H1 (cell line): ENCODE measurements at regions not wholly inside any gene's neighbourhood (a gene's known extent, or its start where the extent isn't known, plus 50 kb on each side); places are given as distances from the start of the nearest gene placed in this dataset.

Experiments used
- CTCF ChIA-PET: fragments of 300-600 bp; sonication (Branson Sonifier 250); formaldehyde crosslinking; loops from one replicate; lab custom pipeline; 2021; ENCODE audit not compliant: partially characterized antibody; lab: Charles Lee
- POLR2A ChIA-PET: fragments of 300-600 bp; sonication (Branson Sonifier 250); formaldehyde crosslinking; loops from one replicate; lab custom pipeline; 2021; ENCODE audit warnings: inconsistent platforms; ENCODE audit not compliant: partially characterized antibody; lab: Charles Lee
- DNase-seq, 2 experiments: peaks; one replicate each; pipeline versions ENCODE4 v3.0.0 to v3.0.0-alpha.2; 2010 to 2022; ENCODE audit warnings: low spot score in 2 of 2, low read depth in 1 of 2, mixed read lengths in 1 of 2
- FAIRE-seq: peaks from 2 replicates; lab custom pipeline; 2011; peaks lifted over from hg19 to GRCh38; lab: Jason Lieb, UNC
- H2AFZ ChIP-seq: 2 replicates; pipeline ENCODE4 v1.8.1; 2012; ENCODE audit warnings: low read length, inconsistent platforms
- H2AK5ac ChIP-seq: 2 replicates; pipeline ENCODE4 v1.6.1; 2013; ENCODE audit warnings: low read depth, low read length
- H2BK120ac ChIP-seq: replicated peaks from 2 replicates; pipeline ENCODE3; 2013; ENCODE audit warnings: low read depth, low read length, inconsistent platforms
- H2BK12ac ChIP-seq: 2 replicates; pipeline ENCODE4 v1.6.1; 2013; ENCODE audit warnings: low read depth, low read length
- H2BK15ac ChIP-seq: 2 replicates; pipeline ENCODE4 v1.6.1; 2013; ENCODE audit warnings: low read length
- H2BK20ac ChIP-seq: 2 replicates; pipeline ENCODE4 v1.6.1; 2013; ENCODE audit warnings: low read length
- H2BK5ac ChIP-seq: 2 replicates; pipeline ENCODE4 v1.6.1; 2013; ENCODE audit warnings: low read depth, low read length
- H3K14ac ChIP-seq: 2 replicates; pipeline ENCODE4 v1.6.1; 2013; ENCODE audit warnings: inconsistent platforms; ENCODE audit not compliant: insufficient read length
- H3K18ac ChIP-seq: 2 replicates; pipeline ENCODE4 v1.6.1; 2013; ENCODE audit warnings: low read length; ENCODE audit errors: extremely low read depth
- H3K23ac ChIP-seq: 2 replicates; pipeline ENCODE4 v1.6.1; 2013; ENCODE audit warnings: inconsistent platforms; ENCODE audit not compliant: insufficient read length
- H3K23me2 ChIP-seq: 2 replicates; pipeline ENCODE4 v1.6.1; 2013; ENCODE audit warnings: low read depth, low read length
- H3K27ac ChIP-seq: 2 replicates; pipeline ENCODE4 v1.6.1; 2011; ENCODE audit warnings: low read depth, low read length, inconsistent platforms
- H3K27me3 ChIP-seq, 4 experiments: replicated peaks in 1 of 4; 1 replicate in 1 of 4; 2 replicates in 3 of 4; pipeline versions ENCODE4 v1.6.1 to v1.8.1; 2011 to 2013; ENCODE audit warnings: low read length in 3 of 4, mild to moderate bottlenecking in 3 of 4, inconsistent platforms in 2 of 4, mixed read lengths in 2 of 4, moderate library complexity in 1 of 4; ENCODE audit not compliant: control insufficient read depth in 3 of 4, insufficient read depth in 3 of 4; ENCODE audit errors: extremely low read depth in 1 of 4
- H3K36me3 ChIP-seq, 4 experiments: 2 replicates each; pipeline versions ENCODE4 v1.6.1 to v1.8.1; 2011 to 2013; ENCODE audit warnings: mild to moderate bottlenecking in 4 of 4, low read length in 3 of 4, moderate library complexity in 2 of 4, control low read depth in 1 of 4, inconsistent platforms in 1 of 4; ENCODE audit not compliant: insufficient read depth in 4 of 4, control insufficient read depth in 2 of 4
- H3K4ac ChIP-seq: replicated peaks from 2 replicates; pipeline ENCODE3; 2013; ENCODE audit warnings: low read length, low read depth, mixed read lengths, inconsistent platforms; ENCODE audit not compliant: insufficient read length
- H3K4me1 ChIP-seq, 4 experiments: replicated peaks in 1 of 4; 1 replicate in 1 of 4; 2 replicates in 3 of 4; pipeline versions ENCODE4 v1.6.1 to v1.8.1; 2011 to 2013; ENCODE audit warnings: low read length in 3 of 4, inconsistent platforms in 2 of 4, mixed read lengths in 1 of 4; ENCODE audit not compliant: insufficient read depth in 4 of 4, control insufficient read depth in 3 of 4
- H3K4me2 ChIP-seq, 2 experiments: 2 replicates each; pipeline versions ENCODE4 v1.6.1 to v1.8.1; 2011 to 2013; ENCODE audit warnings: low read depth in 2 of 2, low read length in 2 of 2, control low read depth in 1 of 2, inconsistent platforms in 1 of 2, mild to moderate bottlenecking in 1 of 2; ENCODE audit not compliant: insufficient read depth in 1 of 2
- H3K4me3 ChIP-seq, 4 experiments: fragments of 200-600, 300-600 bp in 1 of 4; sonication (generic), shearing (Covaris generic), sonication (Bioruptor Twin) in 1 of 4; 2 replicates each; pipeline versions ENCODE4 v1.5.1 to v1.8.1; 2011 to 2016; ENCODE audit warnings: low read length in 4 of 4, low read depth in 3 of 4, control low read depth in 2 of 4, inconsistent platforms in 2 of 4, mild to moderate bottlenecking in 2 of 4, mixed read lengths in 1 of 4, moderate library complexity in 1 of 4; ENCODE audit not compliant: insufficient read depth in 2 of 4; ENCODE audit errors: extremely low read depth in 1 of 4
- H3K56ac ChIP-seq: replicated peaks from 2 replicates; pipeline ENCODE3; 2013; ENCODE audit warnings: low read depth, mild to moderate bottlenecking, mixed read lengths, low read length, inconsistent platforms; ENCODE audit not compliant: insufficient read length
- H3K79me1 ChIP-seq: 2 replicates; pipeline ENCODE4 v1.6.1; 2013; ENCODE audit warnings: low read depth, low read length, control low read depth
- H3K79me2 ChIP-seq, 2 experiments: 2 replicates each; pipeline versions ENCODE4 v1.6.1 to v1.8.1; 2012 to 2013; ENCODE audit warnings: low read length in 2 of 2, mild to moderate bottlenecking in 2 of 2, inconsistent platforms in 1 of 2; ENCODE audit not compliant: insufficient read depth in 2 of 2, control insufficient read depth in 1 of 2
- H3K9ac ChIP-seq, 4 experiments: replicated peaks in 1 of 4; 1 replicate in 1 of 4; 2 replicates in 3 of 4; pipeline versions ENCODE4 v1.6.1 to v1.8.1; 2011 to 2013; ENCODE audit warnings: low read depth in 3 of 4, low read length in 3 of 4, control low read depth in 2 of 4, mild to moderate bottlenecking in 2 of 4, moderate library complexity in 2 of 4, inconsistent platforms in 1 of 4; ENCODE audit errors: extremely low read depth in 1 of 4
- H3K9me3 ChIP-seq, 2 experiments: 2 replicates each; pipeline versions ENCODE4 v1.6.1 to v1.8.1; 2012 to 2013; ENCODE audit warnings: mild to moderate bottlenecking in 2 of 2, moderate library complexity in 2 of 2, control low read depth in 1 of 2, inconsistent platforms in 1 of 2, low read depth in 1 of 2, low read length in 1 of 2, mixed read lengths in 1 of 2; ENCODE audit not compliant: insufficient read depth in 2 of 2
- H4K20me1 ChIP-seq, 2 experiments: replicated peaks in 1 of 2; 2 replicates each; pipeline versions ENCODE3 to v1.8.1; 2011 to 2013; ENCODE audit warnings: inconsistent platforms in 2 of 2, low read length in 2 of 2, mild to moderate bottlenecking in 1 of 2; ENCODE audit not compliant: insufficient read depth in 2 of 2, control insufficient read depth in 1 of 2
- H4K5ac ChIP-seq: 2 replicates; pipeline ENCODE4 v1.6.1; 2013; ENCODE audit warnings: low read length, low read depth, mixed read lengths, inconsistent platforms; ENCODE audit not compliant: insufficient read length
- H4K8ac ChIP-seq: 2 replicates; pipeline ENCODE4 v1.8.0; 2013; ENCODE audit warnings: mild to moderate bottlenecking, moderate library complexity, low read length, inconsistent platforms; ENCODE audit not compliant: insufficient read depth; ENCODE audit errors: extremely low read depth
- H4K91ac ChIP-seq: replicated peaks from 2 replicates; pipeline ENCODE3; 2013; ENCODE audit warnings: low read length, mixed read lengths, inconsistent platforms; ENCODE audit not compliant: insufficient read length
- ASH2L ChIP-seq: fragments of 200-600, 300-600 bp; sonication (generic); IDR thresholded peaks from one replicate; pipeline ENCODE4 v1.7.1; 2017; ENCODE audit warnings: low read length
- BCL11A ChIP-seq, 2 experiments: IDR thresholded peaks; one replicate each; pipeline ENCODE4 v1.6.1; 2011; ENCODE audit warnings: low read depth in 2 of 2, low read length in 2 of 2, mild to moderate bottlenecking in 2 of 2
- CBX5 ChIP-seq: fragments of 300-800, 300-1000 bp; sonication (generic); IDR thresholded peaks from 2 replicates; pipeline ENCODE4 v1.7.1; 2016; ENCODE audit warnings: antibody characterized with exemption, low read length, low read depth
- CBX8 ChIP-seq: fragments of 300-800, 300-1000 bp; sonication (generic); IDR thresholded peaks from 2 replicates; pipeline ENCODE4 v1.7.1; 2016; ENCODE audit warnings: low read depth, low read length, borderline replicate concordance
- CHD2 ChIP-seq: IDR thresholded peaks from 2 replicates; pipeline ENCODE4 v1.6.1; 2012; ENCODE audit warnings: low read length, improper control_type of control experiment
- MAFK ChIP-seq: IDR thresholded peaks from 2 replicates; pipeline ENCODE4 v1.6.1; 2012; ENCODE audit warnings: low read depth, mild to moderate bottlenecking, improper control_type of control experiment, low read length
- NRF1 ChIP-seq: IDR thresholded peaks from 2 replicates; pipeline ENCODE4 v1.6.1; 2011; ENCODE audit warnings: mild to moderate bottlenecking, low read depth, low read length, improper control_type of control experiment
- SIRT6 ChIP-seq: IDR thresholded peaks from one replicate; pipeline ENCODE4 v1.7.1; 2012; ENCODE audit warnings: low read length, inconsistent platforms
- SP4 ChIP-seq: IDR thresholded peaks from 2 replicates; pipeline ENCODE4 v1.6.1; 2012; ENCODE audit warnings: low read length, inconsistent platforms
- SUZ12 ChIP-seq: fragments of 200-600 bp; sonication (generic); IDR thresholded peaks from 2 replicates; pipeline ENCODE4 v1.6.1; 2012; ENCODE audit warnings: mild to moderate bottlenecking, inconsistent platforms, low read length, moderate library complexity, mixed read lengths
- USF2 ChIP-seq: IDR thresholded peaks from 2 replicates; pipeline ENCODE4 v1.6.1; 2011; ENCODE audit warnings: low read length, improper control_type of control experiment
- WGBS, 2 experiments: shearing (Covaris generic) in 1 of 2; methylation state at CpG; one replicate each; pipeline versions ENCODE4 v1.1.6 to v1.1.7; 2013 to 2015; ENCODE audit warnings: low lambda C conversion rate in 2 of 2, mixed read lengths in 2 of 2, inconsistent platforms in 1 of 2, low coverage in 1 of 2, missing lambda C conversion rate in 1 of 2; ENCODE audit not compliant: insufficient replicate concordance in 2 of 2, insufficient coverage in 1 of 2, insufficient read length in 1 of 2; ENCODE audit errors: extremely low coverage in 1 of 2, missing lambda C conversion rate in 1 of 2; 5-methylcytosine and 5-hydroxymethylcytosine counted together

- no peak overlapping the region for H3K56ac ChIP-seq
- H3K23me2 ChIP-seq: no peaks in the 10 kb centered on the region
- H3K18ac ChIP-seq: no peak overlapping the region
- ChIA-PET POLR2A (no interaction called here), CTCF (interaction anchor here (0.6 to 1.2 kb wide), 3 partner anchors 156 to 309 kb away, joined by 3 to 7 read pairs (median 5); no protein-coding TSS in a partner anchor)
- H4K20me1 ChIP-seq: no peaks in the 10 kb centered on the region
- no peak overlapping the region for H4K5ac ChIP-seq
- no peak overlapping the region for H2BK120ac ChIP-seq
- no peak overlapping the region for H2BK12ac ChIP-seq
- FAIRE-seq (no peak), DNase-seq (no peak)
- H3K23ac ChIP-seq: no peak overlapping the region
- no peak overlapping the region for H3K4ac ChIP-seq
- H3K79me1 ChIP-seq: no peaks in the 10 kb centered on the region
- no peak overlapping the region for H3K14ac ChIP-seq
- H4K8ac ChIP-seq: no peak overlapping the region
- WGBS, 2 experiments: 93% methylated on average over 4 of the region's 4 CpGs; no CpG with 5 or more reads in 1 of the 2 experiments
- no peak for TF ChIP-seq SIRT6
- TF ChIP-seq SUZ12: no peak
- TF ChIP-seq ASH2L: no peak
- TF ChIP-seq CBX5: no peak
- no peak for TF ChIP-seq MAFK
- TF ChIP-seq NRF1: no peak
- no peak for TF ChIP-seq USF2
- TF ChIP-seq BCL11A (IDR thresholded peaks at IDR 0.05; ENCODE audit: low read depth in 2 of 2, low read length in 2 of 2): no peak
- TF ChIP-seq CHD2: no peak
- no peak for TF ChIP-seq SP4
- TF ChIP-seq CBX8: no peak
- no peak overlapping the region for H4K91ac ChIP-seq
- H3K36me3 ChIP-seq: no peaks in the 10 kb centered on the region
- no peaks in the 10 kb centered on the region for H3K79me2 ChIP-seq
- H2AK5ac ChIP-seq: no peak overlapping the region
- H3K4me1 ChIP-seq: no peaks in the 10 kb centered on the region
- H2BK20ac ChIP-seq: no peak overlapping the region
- no peak overlapping the region for H3K27ac ChIP-seq
- no peak overlapping the region for H3K9ac ChIP-seq
- no peak overlapping the region for H2BK15ac ChIP-seq
- no peak overlapping the region for H3K4me2 ChIP-seq
- no peak overlapping the region for H2AFZ ChIP-seq
- no peaks in the 10 kb centered on the region; a peak in 3 of 7 replicates for H3K27me3 ChIP-seq
- H3K4me3 ChIP-seq: no peak overlapping the region
- H2BK5ac ChIP-seq: no peak overlapping the region
- no peaks in the 10 kb centered on the region for H3K9me3 ChIP-seq
These were observed 143.7 kb upstream of the GNAO1 start for GRCh38 chr16:56047307-56048234.
